ENCODE measurements at regions not wholly inside any gene's neighbourhood (a gene's known extent, or its start where the extent isn't known, plus 50 kb on each side); places are given as distances from the start of the nearest gene placed in this dataset.

- DNase-seq: peak; percentile 62
Observed at GRCh38 chr16:14334366-14335080, 263.4 kb downstream of the MRTFB start.

GRCh38 chr16:14333361-14333760 lies 262.2 kb downstream of the MRTFB start:
- no peak for DNase-seq

- DNase-seq: no peak
Observed at GRCh38 chr16:14331020-14331419, 259.9 kb downstream of the MRTFB start.

- DNase-seq: no peak
Observed at GRCh38 chr16:14329727-14330350, 258.7 kb downstream of the MRTFB start.

- peak; percentile 87 for DNase-seq
Observed at GRCh38 chr16:14325502-14326401, 254.6 kb downstream of the MRTFB start.

- DNase-seq: peak; percentile 61
Observed at GRCh38 chr16:14324581-14324980, 253.5 kb downstream of the MRTFB start.

- DNase-seq: no peak
Observed at GRCh38 chr16:14322186-14322585, 251.1 kb downstream of the MRTFB start.

GRCh38 chr16:14321542-14321941 lies 250.4 kb downstream of the MRTFB start:
- DNase-seq: no peak

GRCh38 chr16:14320406-14320805 lies 249.3 kb downstream of the MRTFB start:
- DNase-seq: no peak

All from eye (tissue), 1 donor.